OCI-LY7 (cell line): ENCODE measurements at regions not wholly inside any gene's neighbourhood (a gene's known extent, or its start where the extent isn't known, plus 50 kb on each side); places are given as distances from the start of the nearest gene placed in this dataset.

ENCODE experiments used
- BruUV-seq: library from RNA; stranded (reverse); fragments of 400-500 nt; replicated peaks from 2 replicates; lab custom pipeline; 2021; lab: Mats Ljungman, UMichigan
- CTCF ChIA-PET: fragments of 300-600 bp; sonication (Branson Sonifier 250); formaldehyde crosslinking; loops from one replicate; lab custom pipeline; 2022; ENCODE audit warnings: antibody characterized with exemption; ENCODE audit not compliant: unreplicated experiment; lab: Charles Lee
- POLR2A ChIA-PET: fragments of 300-600 bp; sonication (Branson Sonifier 250); formaldehyde crosslinking; loops from one replicate; lab custom pipeline; 2022; ENCODE audit warnings: antibody characterized with exemption; lab: Charles Lee
- DNase-seq: peaks from one replicate; pipeline ENCODE4 v3.0.0-alpha.2; 2015; ENCODE audit warnings: low spot score
- H2AFZ ChIP-seq: fragments of 200-600 bp; sonication (generic), shearing (Covaris generic); 2 replicates; pipeline ENCODE4 v1.6.1; 2014; ENCODE audit warnings: mild to moderate bottlenecking, antibody characterized with exemption, low read length, moderate library complexity
- H3K27ac ChIP-seq: fragments of 200-600 bp; sonication (generic); 2 replicates; pipeline ENCODE4 v1.5.1; 2014; ENCODE audit warnings: mixed run types, low read depth, mild to moderate bottlenecking, moderate library complexity, low read length, inconsistent platforms; ENCODE audit not compliant: poor library complexity, severe bottlenecking
- H3K36me3 ChIP-seq: fragments of 200-600 bp; sonication (generic); 2 replicates; pipeline ENCODE4 v1.6.1; 2014; ENCODE audit warnings: mild to moderate bottlenecking, antibody characterized with exemption, low read length, moderate library complexity, mixed read lengths; ENCODE audit not compliant: insufficient read depth
- H3K4me1 ChIP-seq: fragments of 200-600 bp; sonication (generic); 2 replicates; pipeline ENCODE4 v1.5.1; 2014; ENCODE audit warnings: mild to moderate bottlenecking, low read length; ENCODE audit not compliant: insufficient read depth, poor library complexity, severe bottlenecking
- H3K4me2 ChIP-seq: fragments of 200-600 bp; sonication (generic); 2 replicates; pipeline ENCODE4 v1.6.1; 2014; ENCODE audit warnings: mild to moderate bottlenecking, low read length
- H3K4me3 ChIP-seq: fragments of 200-600 bp; sonication (generic); 2 replicates; pipeline ENCODE4 v1.5.1; 2014; ENCODE audit warnings: mild to moderate bottlenecking, low read depth, low read length; ENCODE audit not compliant: poor library complexity, severe bottlenecking
- H3K79me2 ChIP-seq: fragments of 200-600 bp; sonication (generic); 2 replicates; pipeline ENCODE4 v1.6.1; 2016; ENCODE audit warnings: low read depth, mild to moderate bottlenecking, low read length, moderate library complexity, mixed read lengths; ENCODE audit not compliant: insufficient read depth
- H3K9me2 ChIP-seq: fragments of 200-600 bp; sonication (generic); 2 replicates; pipeline ENCODE4 v1.6.1; 2016; ENCODE audit warnings: mild to moderate bottlenecking, low read length, mixed read lengths; ENCODE audit not compliant: insufficient read depth
- H3K9me3 ChIP-seq: fragments of 200-600 bp; sonication (generic); 2 replicates; pipeline ENCODE4 v1.6.1; 2014; ENCODE audit warnings: mild to moderate bottlenecking, mixed run types, low read length, mixed read lengths
- H4K20me1 ChIP-seq: fragments of 200-600 bp; sonication (generic); 2 replicates; pipeline ENCODE4 v1.6.1; 2014; ENCODE audit warnings: mild to moderate bottlenecking, antibody characterized with exemption, low read length, moderate library complexity, mixed read lengths; ENCODE audit not compliant: insufficient read depth
- CTCF ChIP-seq: fragments of 200-600 bp; sonication (generic); conservative IDR thresholded peaks from 2 replicates; pipeline ENCODE4 v1.5.1; 2014; ENCODE audit warnings: mild to moderate bottlenecking, antibody characterized with exemption, low read length, moderate library complexity, mixed read lengths
- EZH2phosphoT487 ChIP-seq: fragments of 200-600 bp; sonication (generic); IDR thresholded peaks from 2 replicates; pipeline ENCODE4 v1.6.1; 2018; ENCODE audit warnings: low read depth, borderline replicate concordance, mild to moderate bottlenecking, mixed run types, antibody characterized with exemption, low read length, moderate library complexity, mixed read lengths
- intact Hi-C: fragments of 100-400 bp; cut with micrococcal nuclease; formaldehyde crosslinking; loops from one replicate; pipeline ENCODE4 v1.10.0; 2022; ENCODE audit not compliant: unreplicated experiment

GRCh38 chr12:75892731-75893408 is 138.7 kb downstream of the PHLDA1 start:
- Histone ChIP-seq H3K4me2 (no peak overlapping the region), H3K9me3 (no peaks in the 10 kb centered on the region), H3K27ac (no peak overlapping the region), H3K36me3 (no peaks in the 10 kb centered on the region), H3K4me1 (no peaks in the 10 kb centered on the region), H3K79me2 (no peaks in the 10 kb centered on the region), H3K4me3 (no peak overlapping the region), H3K9me2 (no peaks in the 10 kb centered on the region), H4K20me1 (no peaks in the 10 kb centered on the region), H2AFZ (no peak overlapping the region)
- DNase-seq = no peak
- TF ChIP-seq EZH2phosphoT487 = no peak
- no peak for TF ChIP-seq CTCF
- no TSS peak for BruUV-seq
- CTCF ChIA-PET = no interaction called here
- intact Hi-C loops = no loop called here
- POLR2A ChIA-PET = interaction anchor here (0.6 to 1.0 kb wide), 2 partner anchors 22 to 1215 kb away, joined by 3 to 7 read pairs; no protein-coding TSS in a partner anchor

GRCh38 chr12:75891072-75891471 is 140.5 kb downstream of the PHLDA1 start:
- Histone ChIP-seq H3K4me2 (no peak overlapping the region), H3K27ac (no peak overlapping the region), H3K79me2 (no peaks in the 10 kb centered on the region), H2AFZ (no peak overlapping the region), H3K9me2 (no peaks in the 10 kb centered on the region), H4K20me1 (no peaks in the 10 kb centered on the region), H3K4me1 (no peaks in the 10 kb centered on the region), H3K36me3 (no peaks in the 10 kb centered on the region), H3K4me3 (no peak overlapping the region), H3K9me3 (no peaks in the 10 kb centered on the region)
- BruUV-seq = no TSS peak
- intact Hi-C loops = no loop called here
- DNase-seq = no peak
- ChIA-PET POLR2A (interaction anchor here (0.5 to 1.0 kb wide), 3 partner anchors 9 to 13 kb away, joined by 3 to 4 read pairs (median 3); no protein-coding TSS in a partner anchor), CTCF (no interaction called here)
- no peak for TF ChIP-seq CTCF
- TF ChIP-seq EZH2phosphoT487 = no peak

GRCh38 chr12:75890660-75891059 is 140.9 kb downstream of the PHLDA1 start:
- no TSS peak for BruUV-seq
- TF ChIP-seq EZH2phosphoT487 (no peak), CTCF (no peak)
- DNase-seq = no peak
- ChIA-PET POLR2A (interaction anchor here (1.0 kb wide), 1 partner anchor 13 kb away, joined by 3 read pairs; no protein-coding TSS in a partner anchor), CTCF (no interaction called here)
- Histone ChIP-seq H3K36me3 (no peaks in the 10 kb centered on the region), H3K79me2 (no peaks in the 10 kb centered on the region), H3K9me2 (no peaks in the 10 kb centered on the region), H4K20me1 (no peaks in the 10 kb centered on the region), H2AFZ (no peak overlapping the region), H3K9me3 (no peaks in the 10 kb centered on the region), H3K4me2 (no peak overlapping the region), H3K4me1 (no peaks in the 10 kb centered on the region), H3K27ac (no peak overlapping the region), H3K4me3 (no peak overlapping the region)
- intact Hi-C loops = no loop called here
